Gastroesophageal sphincter (tissue), 4 donors: ENCODE measurements at regions not wholly inside any gene's neighbourhood (a gene's known extent, or its start where the extent isn't known, plus 50 kb on each side); places are given as distances from the start of the nearest gene placed in this dataset.

Experiments
- ATAC-seq: fragments of 150-250 bp; one replicate; pipeline ENCODE4 v1.9.1; 2016; ENCODE audit warnings: mild to moderate bottlenecking, moderate library complexity
- H3K27ac ChIP-seq, 4 donors: fragments of 200-600 bp; sonication (generic) in 3 of 4; 1 replicate in 3 of 4; 2 replicates in 1 of 4; pipeline ENCODE4 v1.5.1; 2016 to 2019
- H3K27me3 ChIP-seq: fragments of 200-600 bp; sonication (generic); one replicate; pipeline ENCODE4 v1.5.1; 2019
- H3K36me3 ChIP-seq, 2 donors: fragments of 200-600 bp; sonication (generic); one replicate each; pipeline ENCODE4 v1.5.1; 2019; ENCODE audit warnings: control low read depth in 1 of 2
- H3K4me1 ChIP-seq, 3 donors: fragments of 200-600 bp; sonication (generic); 1 replicate in 2 of 3; 2 replicates in 1 of 3; pipeline ENCODE4 v1.5.1; 2016 to 2019; ENCODE audit warnings: control low read depth in 2 of 3
- H3K4me3 ChIP-seq, 2 donors: fragments of 200-600 bp; sonication (generic); one replicate each; pipeline ENCODE4 v1.5.1; 2019; ENCODE audit warnings: mild to moderate bottlenecking in 1 of 2, moderate library complexity in 1 of 2
- H3K9me3 ChIP-seq, 3 donors: fragments of 200-600 bp; sonication (generic); one replicate each; pipeline ENCODE4 v1.5.1; 2017 to 2019; ENCODE audit warnings: control low read depth in 2 of 3
- EP300 ChIP-seq: sonication (generic); formaldehyde crosslinking; IDR thresholded peaks from one replicate; pipeline ENCODE4 v1.6.1; 2017; ENCODE audit warnings: antibody characterized with exemption, mild to moderate bottlenecking
- POLR2A ChIP-seq, 2 donors: fragments of 450-650 bp; IDR thresholded peaks; one replicate each; pipeline ENCODE4 v1.6.1; 2017; ENCODE audit warnings: antibody characterized with exemption in 2 of 2, mild to moderate bottlenecking in 2 of 2, moderate library complexity in 1 of 2
- POLR2AphosphoS5 ChIP-seq: sonication (generic); formaldehyde crosslinking; IDR thresholded peaks from one replicate; pipeline ENCODE4 v1.6.1; 2017; ENCODE audit warnings: antibody characterized with exemption
- WGBS, 2 donors: methylation state at CpG; one replicate each; pipeline ENCODE4 v1.1.5; 2018; ENCODE audit warnings: low coverage in 1 of 2; 5-methylcytosine and 5-hydroxymethylcytosine counted together
- TF ChIP-seq, protein P1 (sequence below), 4 experiments: fragments of 200-600 bp in 2 of 4; fragments of 450-650 bp in 2 of 4; sonication (generic) in 1 of 4; IDR thresholded peaks; one replicate each; pipeline ENCODE4 v1.5.1; 2017 to 2019; ENCODE audit warnings: antibody characterized with exemption in 4 of 4, mild to moderate bottlenecking in 2 of 4, moderate library complexity in 2 of 4

- 81% methylated on average over 5 to 6 of the region's 7 CpGs for WGBS, 2 donors
- Histone ChIP-seq H3K36me3 (no peaks in the 10 kb centered on the region), H3K27me3 (no peaks in the 10 kb centered on the region), H3K9me3 (peaks cover 0 to 10% (median 0%) of the 10 kb centered on the region in 3 donors), H3K4me1 (peaks cover 0 to 7% (median 0%) of the 10 kb centered on the region in 3 donors), H3K27ac (no peak overlapping the region), H3K4me3 (no peak overlapping the region)
- TF ChIP-seq POLR2AphosphoS5 (no peak), POLR2A (IDR thresholded peaks at IDR 0.05) (no peak), EP300 (no peak)
- TF ChIP-seq, protein P1, sequence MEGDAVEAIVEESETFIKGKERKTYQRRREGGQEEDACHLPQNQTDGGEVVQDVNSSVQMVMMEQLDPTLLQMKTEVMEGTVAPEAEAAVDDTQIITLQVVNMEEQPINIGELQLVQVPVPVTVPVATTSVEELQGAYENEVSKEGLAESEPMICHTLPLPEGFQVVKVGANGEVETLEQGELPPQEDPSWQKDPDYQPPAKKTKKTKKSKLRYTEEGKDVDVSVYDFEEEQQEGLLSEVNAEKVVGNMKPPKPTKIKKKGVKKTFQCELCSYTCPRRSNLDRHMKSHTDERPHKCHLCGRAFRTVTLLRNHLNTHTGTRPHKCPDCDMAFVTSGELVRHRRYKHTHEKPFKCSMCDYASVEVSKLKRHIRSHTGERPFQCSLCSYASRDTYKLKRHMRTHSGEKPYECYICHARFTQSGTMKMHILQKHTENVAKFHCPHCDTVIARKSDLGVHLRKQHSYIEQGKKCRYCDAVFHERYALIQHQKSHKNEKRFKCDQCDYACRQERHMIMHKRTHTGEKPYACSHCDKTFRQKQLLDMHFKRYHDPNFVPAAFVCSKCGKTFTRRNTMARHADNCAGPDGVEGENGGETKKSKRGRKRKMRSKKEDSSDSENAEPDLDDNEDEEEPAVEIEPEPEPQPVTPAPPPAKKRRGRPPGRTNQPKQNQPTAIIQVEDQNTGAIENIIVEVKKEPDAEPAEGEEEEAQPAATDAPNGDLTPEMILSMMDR (IDR thresholded peaks at IDR 0.05), result no peak
- ATAC-seq, result no peak
Observed at GRCh38 chr6:105886814-105887544, 199.2 kb upstream of the PRDM1 start.

DNA sequence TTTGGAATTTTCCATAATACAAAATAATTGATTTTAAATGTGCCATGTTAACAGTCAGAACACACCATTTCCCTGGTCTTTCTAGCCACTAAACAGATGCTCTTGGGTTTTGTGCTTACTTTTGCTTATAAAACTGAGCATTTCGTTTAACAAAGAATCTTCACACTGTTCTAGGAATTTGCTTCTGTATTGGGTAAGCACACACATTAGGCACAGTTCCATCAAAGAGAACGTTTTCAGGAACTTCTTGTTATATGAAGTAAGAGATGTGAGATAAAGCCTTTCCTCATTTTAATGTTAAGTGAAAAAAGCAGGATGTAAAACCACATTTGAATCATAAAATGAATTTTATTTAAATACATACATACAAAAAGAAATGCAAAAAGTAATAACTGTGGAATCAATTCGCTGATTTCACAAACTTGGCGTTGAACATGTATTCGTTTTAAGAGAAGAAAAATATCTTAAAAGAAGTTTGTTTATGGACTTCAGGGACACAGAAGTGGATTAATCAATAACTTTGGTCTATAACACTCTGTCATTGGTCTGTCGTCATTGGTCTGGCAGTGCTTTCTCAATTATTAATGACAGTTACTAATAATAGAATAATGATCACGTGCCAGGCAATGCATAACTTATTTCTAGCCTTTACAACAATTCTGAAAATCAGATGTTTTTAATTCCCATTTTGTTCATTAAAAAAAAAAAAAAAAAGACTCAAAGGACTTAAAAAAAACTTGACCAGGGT is 199.9 kb upstream of the PRDM1 start:
- WGBS, 2 donors, result 56 to 74% methylated on average over 7 of the region's 7 CpGs
- Histone ChIP-seq H3K4me3 (no peak overlapping the region), H3K36me3 (no peaks in the 10 kb centered on the region), H3K27ac (no peak overlapping the region), H3K9me3 (peaks cover 0 to 10% (median 0%) of the 10 kb centered on the region in 3 donors), H3K4me1 (peaks cover 0 to 8% (median 0%) of the 10 kb centered on the region in 3 donors), H3K27me3 (no peaks in the 10 kb centered on the region)
- no peak for ATAC-seq
- TF ChIP-seq EP300, result no peak
- no peak for TF ChIP-seq POLR2AphosphoS5
- TF ChIP-seq POLR2A (IDR thresholded peaks at IDR 0.05), result no peak
- TF ChIP-seq, protein P1 (IDR thresholded peaks at IDR 0.05), result no peak

DNA sequence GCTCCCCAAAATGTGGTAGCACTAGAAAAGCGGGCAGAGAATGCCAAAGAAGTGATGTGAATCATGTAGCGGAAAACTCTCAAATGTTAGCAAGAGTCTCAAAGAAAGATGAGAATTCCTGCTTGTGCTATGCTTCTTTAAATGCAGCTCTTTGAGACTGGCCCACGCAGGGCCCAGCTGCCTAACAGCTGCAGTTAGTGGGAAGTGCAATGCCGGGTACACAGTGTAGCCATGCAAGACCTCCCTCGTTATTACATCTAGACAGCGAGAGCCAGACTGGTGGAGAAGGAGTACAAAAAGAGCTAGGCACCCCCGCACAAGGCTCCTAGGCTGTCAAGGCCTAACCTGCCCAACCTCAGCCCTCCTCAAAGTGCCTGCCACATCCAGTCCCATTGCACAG is 201.7 kb upstream of the PRDM1 start:
- TF ChIP-seq POLR2AphosphoS5 (no peak), EP300 (no peak), POLR2A (IDR thresholded peaks at IDR 0.05) (no peak)
- TF ChIP-seq, protein P1 (IDR thresholded peaks at IDR 0.05), result no peak
- no peak for ATAC-seq

GRCh38 chr6:105884011-105884410 is 202.1 kb upstream of the PRDM1 start:
- Histone ChIP-seq H3K9me3 (no peaks in the 10 kb centered on the region), H3K27ac (no peak overlapping the region), H3K4me3 (no peak overlapping the region), H3K4me1 (peaks cover 0 to 8% (median 0%) of the 10 kb centered on the region in 3 donors), H3K36me3 (no peaks in the 10 kb centered on the region), H3K27me3 (no peaks in the 10 kb centered on the region)
- no peak for ATAC-seq
- WGBS, 2 donors, result 64 to 100% methylated on average over 1 to 4 of the region's 4 CpGs
- TF ChIP-seq POLR2AphosphoS5 (no peak), EP300 (no peak), POLR2A (IDR thresholded peaks at IDR 0.05) (no peak)
- TF ChIP-seq, protein P1 (IDR thresholded peaks at IDR 0.05), result no peak

More for the DNA sequence above, 201.7 kb upstream of the PRDM1 start:
- Histone ChIP-seq H3K36me3 (no peaks in the 10 kb centered on the region), H3K4me1 (peaks cover 0 to 8% (median 0%) of the 10 kb centered on the region in 3 donors), H3K27ac (no peak overlapping the region), H3K4me3 (no peak overlapping the region), H3K27me3 (no peaks in the 10 kb centered on the region), H3K9me3 (peaks cover 0 to under 1% (median 0%) of the 10 kb centered on the region in 3 donors)
- WGBS, 2 donors, result 90 to 100% methylated on average over 1 to 6 of the region's 7 CpGs
